HepG2 (cell line): ENCODE measurements at regions not wholly inside any gene's neighbourhood (a gene's known extent, or its start where the extent isn't known, plus 50 kb on each side); places are given as distances from the start of the nearest gene placed in this dataset.
A peak's percentile ranks its signal among the peaks of the same experiment; 100 is the strongest.

ENCODE experiments used
- GPN1 ChIP-seq: sonication (generic); formaldehyde crosslinking; IDR thresholded peaks from 2 replicates; pipeline ENCODE4 v1.5.1; 2020; ENCODE audit warnings: missing genetic modification reagents, borderline replicate concordance
- MLXIP ChIP-seq: sonication (generic); formaldehyde crosslinking; IDR thresholded peaks from 2 replicates; pipeline ENCODE4 v1.9.0; 2021; ENCODE audit warnings: missing genetic modification reagents, borderline replicate concordance
- TEAD3 ChIP-seq: optimal IDR thresholded peaks from 2 replicates; pipeline ENCODE3; 2016; ENCODE audit warnings: borderline replicate concordance
- ZBTB40 ChIP-seq, 2 experiments: fragments of 450-650 bp in 1 of 2; sonication (generic) in 1 of 2; formaldehyde crosslinking in 1 of 2; IDR thresholded peaks; 2 replicates each; pipeline versions ENCODE4 v1.6.1 to v1.8.0; 2016 to 2022; ENCODE audit warnings: antibody characterized with exemption in 1 of 2, mild to moderate bottlenecking in 1 of 2, missing genetic modification reagents in 1 of 2
- ZKSCAN8 ChIP-seq: IDR thresholded peaks from 2 replicates; pipeline ENCODE4 v1.6.1; 2016; ENCODE audit warnings: borderline replicate concordance, missing genetic modification reagents, missing compliant biosample characterization
- ZNF143 ChIP-seq: sonication (generic); formaldehyde crosslinking; IDR thresholded peaks from 2 replicates; pipeline ENCODE4 v1.4.0; 2020; ENCODE audit warnings: missing genetic modification reagents
- ZNF180 ChIP-seq: sonication (generic); formaldehyde crosslinking; IDR thresholded peaks from 2 replicates; pipeline ENCODE4 v1.4.0; 2020; ENCODE audit warnings: low read depth, missing genetic modification reagents, borderline replicate concordance
- ZNF235 ChIP-seq: sonication (generic); formaldehyde crosslinking; IDR thresholded peaks from 2 replicates; pipeline ENCODE4 v1.8.1; 2023; ENCODE audit warnings: mild to moderate bottlenecking, missing genetic modification reagents, borderline replicate concordance
- ZNF777 ChIP-seq: sonication (generic); formaldehyde crosslinking; IDR thresholded peaks from 2 replicates; pipeline ENCODE4 v1.4.0; 2020; ENCODE audit warnings: missing genetic modification reagents
- ZNF781 ChIP-seq: sonication (generic); formaldehyde crosslinking; IDR thresholded peaks from 2 replicates; pipeline ENCODE4 v1.5.1; 2020; ENCODE audit warnings: borderline replicate concordance, mild to moderate bottlenecking, missing genetic modification reagents; ENCODE audit errors: not compliant biosample characterization
- ZNF800 ChIP-seq: sonication (generic); formaldehyde crosslinking; IDR thresholded peaks from 2 replicates; pipeline ENCODE4 v1.4.0; 2020; ENCODE audit warnings: missing genetic modification reagents
- ZSCAN20 ChIP-seq: sonication (generic); formaldehyde crosslinking; IDR thresholded peaks from 2 replicates; pipeline ENCODE4 v1.4.0; 2020; ENCODE audit warnings: missing genetic modification reagents, mild to moderate bottlenecking, borderline replicate concordance
- TF ChIP-seq, protein P1 (sequence below): sonication (generic); formaldehyde crosslinking; IDR thresholded peaks from 2 replicates; pipeline ENCODE4 v1.4.0; 2020; ENCODE audit warnings: mild to moderate bottlenecking, low read depth, missing genetic modification reagents

DNA sequence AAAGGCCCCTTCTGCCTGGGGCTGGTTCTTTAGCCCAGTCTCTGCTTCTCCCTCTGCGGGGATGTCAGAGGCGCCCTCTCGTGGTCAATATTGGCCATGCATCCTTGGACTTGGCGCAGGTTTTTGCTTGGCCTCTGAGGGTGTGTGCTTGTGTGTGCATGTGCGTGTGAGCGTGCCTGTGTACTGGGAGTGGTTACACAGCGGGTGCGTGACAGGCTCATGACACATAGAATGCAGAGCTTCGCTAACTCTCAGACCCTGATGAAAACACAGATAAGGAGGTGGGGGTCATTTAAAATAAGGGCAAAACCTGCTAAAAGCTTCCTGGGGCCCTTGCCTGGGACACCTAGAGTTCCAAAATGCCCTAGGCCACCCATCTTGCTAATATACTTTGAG is 160.9 kb downstream of the SMAD6 start (continued):
- TF ChIP-seq ZBTB40 (IDR thresholded peaks at IDR 0.05): no peak
- no peak for TF ChIP-seq ZBTB40 (CRISPR knock-in tag; IDR thresholded peaks at IDR 0.05)
- TF ChIP-seq, protein P1, sequence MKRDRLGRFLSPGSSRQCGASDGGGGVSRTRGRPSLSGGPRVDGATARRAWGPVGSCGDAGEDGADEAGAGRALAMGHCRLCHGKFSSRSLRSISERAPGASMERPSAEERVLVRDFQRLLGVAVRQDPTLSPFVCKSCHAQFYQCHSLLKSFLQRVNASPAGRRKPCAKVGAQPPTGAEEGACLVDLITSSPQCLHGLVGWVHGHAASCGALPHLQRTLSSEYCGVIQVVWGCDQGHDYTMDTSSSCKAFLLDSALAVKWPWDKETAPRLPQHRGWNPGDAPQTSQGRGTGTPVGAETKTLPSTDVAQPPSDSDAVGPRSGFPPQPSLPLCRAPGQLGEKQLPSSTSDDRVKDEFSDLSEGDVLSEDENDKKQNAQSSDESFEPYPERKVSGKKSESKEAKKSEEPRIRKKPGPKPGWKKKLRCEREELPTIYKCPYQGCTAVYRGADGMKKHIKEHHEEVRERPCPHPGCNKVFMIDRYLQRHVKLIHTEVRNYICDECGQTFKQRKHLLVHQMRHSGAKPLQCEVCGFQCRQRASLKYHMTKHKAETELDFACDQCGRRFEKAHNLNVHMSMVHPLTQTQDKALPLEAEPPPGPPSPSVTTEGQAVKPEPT (CRISPR knock-in tag): no peak
- TF ChIP-seq TEAD3 (CRISPR knock-in tag): peak; percentile 37
- TF ChIP-seq MLXIP (CRISPR knock-in tag): no peak
- TF ChIP-seq ZNF800 (CRISPR knock-in tag): no peak
- no peak for TF ChIP-seq ZSCAN20 (CRISPR knock-in tag)
- TF ChIP-seq GPN1 (CRISPR knock-in tag): no peak
- TF ChIP-seq ZNF777 (CRISPR knock-in tag): no peak
- TF ChIP-seq ZNF143: no peak
- no peak for TF ChIP-seq ZNF781
- no peak for TF ChIP-seq ZKSCAN8 (CRISPR knock-in tag)
- no peak for TF ChIP-seq ZNF235 (CRISPR knock-in tag)
- TF ChIP-seq ZNF180 (CRISPR knock-in tag): no peak
